DMS 273 treated with DMSO at 0.1 percent for 48 hours (cell line): ENCODE measurements at regions not wholly inside any gene's neighbourhood (a gene's known extent, or its start where the extent isn't known, plus 50 kb on each side); places are given as distances from the start of the nearest gene placed in this dataset.
"Not testable (repeated sequence)": the region's sequence is repeated elsewhere in the genome, so short reads cannot be mapped to it uniquely, and the experiment has no call there.

ENCODE experiments used
- DNase-seq: peaks from one replicate; lab custom pipeline; 2025; lab: John Stamatoyannopoulos, UW

DNA sequence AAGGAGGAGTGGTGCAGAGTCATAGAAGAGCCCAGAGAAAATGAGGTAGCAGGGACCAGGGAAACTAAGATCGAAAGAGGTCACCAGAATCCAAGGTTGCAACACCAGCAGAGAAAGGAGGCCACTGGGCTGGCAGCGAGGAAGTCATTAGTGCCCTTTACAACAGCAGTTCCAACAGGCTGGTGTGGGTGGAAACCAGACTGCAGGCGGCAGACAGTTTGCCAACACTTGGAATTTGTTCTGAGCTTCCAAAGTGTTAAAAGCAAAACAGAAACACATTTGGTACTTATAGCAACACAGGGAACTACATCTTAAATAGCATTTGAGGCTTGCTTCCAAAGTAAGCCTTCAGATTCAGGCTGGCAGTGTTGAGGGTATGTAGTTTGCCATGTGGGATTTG is 95.2 kb upstream of the PWP1 start:
- no peak for DNase-seq

DNA sequence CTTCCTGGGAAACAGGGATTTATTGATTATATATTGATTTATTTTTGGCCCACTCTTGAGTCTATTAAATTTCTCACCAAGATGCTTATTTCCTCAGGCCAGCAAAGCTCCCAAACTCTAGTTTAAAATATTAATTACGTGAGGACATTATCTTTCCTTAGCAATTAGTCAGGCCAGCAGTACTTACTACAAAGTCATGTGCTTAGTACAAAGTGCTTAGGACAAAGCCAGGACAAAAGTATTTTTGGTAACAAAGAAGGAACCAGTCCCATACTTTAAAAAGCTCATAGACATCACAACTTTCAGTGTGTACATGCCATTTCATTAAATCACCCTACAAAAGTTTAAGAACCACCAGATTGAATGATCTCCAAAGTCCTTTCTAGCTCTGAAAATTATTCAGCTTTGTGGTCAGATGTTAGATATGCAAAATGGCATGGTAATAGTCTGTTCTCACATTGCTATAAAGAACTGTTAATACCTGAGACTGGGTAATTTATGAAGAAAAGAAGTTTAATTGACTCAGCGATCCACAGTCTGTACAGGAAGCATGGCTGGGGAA is 94.7 kb upstream of the PWP1 start:
- DNase-seq: no peak

DNA sequence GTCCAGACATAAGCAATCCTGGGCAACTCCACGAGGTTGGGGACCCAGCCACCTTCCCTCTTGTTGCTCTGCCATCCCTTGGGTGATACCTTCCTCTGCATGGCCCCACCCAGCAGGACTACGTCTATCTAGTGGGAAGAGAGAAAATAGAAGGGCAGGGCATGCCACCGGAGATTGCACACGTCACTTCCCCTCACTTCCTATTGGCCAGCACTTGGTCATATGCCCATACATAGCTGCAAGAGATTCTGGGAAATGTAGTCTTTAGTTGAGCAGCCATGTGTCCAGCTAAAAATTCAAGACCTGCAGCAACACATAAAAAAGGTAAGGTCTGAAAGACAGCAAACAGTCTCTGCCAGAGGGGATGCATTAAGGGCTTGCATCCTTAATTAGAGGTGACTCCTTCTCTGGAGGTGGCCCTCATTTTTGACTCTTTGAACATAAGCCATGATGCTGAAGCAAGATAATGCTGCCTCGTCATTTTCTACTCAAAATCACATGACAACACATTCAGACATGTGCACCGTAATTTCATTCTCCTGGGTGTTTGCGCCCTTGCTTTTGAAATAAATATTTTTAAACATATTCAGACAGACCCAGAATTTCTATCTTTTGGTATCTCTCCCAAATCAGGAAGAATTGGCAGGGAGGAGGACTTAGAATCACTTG is 91.8 kb upstream of the PWP1 start:
- no peak for DNase-seq

DNA sequence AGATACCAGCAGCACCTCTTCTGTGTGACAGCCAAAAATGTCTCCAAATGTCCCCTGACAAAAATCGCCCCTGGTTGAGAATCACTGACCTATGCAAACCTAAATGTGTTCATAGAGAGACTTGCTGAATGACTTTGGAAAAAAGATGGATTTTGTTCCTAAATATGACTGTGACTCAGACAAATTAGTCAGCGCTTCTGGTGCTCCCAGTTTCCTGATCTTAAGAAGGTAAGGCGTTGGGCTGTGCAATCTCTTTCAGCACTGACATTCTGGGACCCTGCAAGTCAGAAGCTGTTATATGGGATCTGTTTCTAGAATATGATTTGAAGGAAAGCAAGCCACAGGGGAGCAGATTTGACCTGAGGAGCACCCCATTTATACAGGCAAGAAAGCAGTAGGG is 90.6 kb upstream of the PWP1 start:
- no peak for DNase-seq

DNA sequence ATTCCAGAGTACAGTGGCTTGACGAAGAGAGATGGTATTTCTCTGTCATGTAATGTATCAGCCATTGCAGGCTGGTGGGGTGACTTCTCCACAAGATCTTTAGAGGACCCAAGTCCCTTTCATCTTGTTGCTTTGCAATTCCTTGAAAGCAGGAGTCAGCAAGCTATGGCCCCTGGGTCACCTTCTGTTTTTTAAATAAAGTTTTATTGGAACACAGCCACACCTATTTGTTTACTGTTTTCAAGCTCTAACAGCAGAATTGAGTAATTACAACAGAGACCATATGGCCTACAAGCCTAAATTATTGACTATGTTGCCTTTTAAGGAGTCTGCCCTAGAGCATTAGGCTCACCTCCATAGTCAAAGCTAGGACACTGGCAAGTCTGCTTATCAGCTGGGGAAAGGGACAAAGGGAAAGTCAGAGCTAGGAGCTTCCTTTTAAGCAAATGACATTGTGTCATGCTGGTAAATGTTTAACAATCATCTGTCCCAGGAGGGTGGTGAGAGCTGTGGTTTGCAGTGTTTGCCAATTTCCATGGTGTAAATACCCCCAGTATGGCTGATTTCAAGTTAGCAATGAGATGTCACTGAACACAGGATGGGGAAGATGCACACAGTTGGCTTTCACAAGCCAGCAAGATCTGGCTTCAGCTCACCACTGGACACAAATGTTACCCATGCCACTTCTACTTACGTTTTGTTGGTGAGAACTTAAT is 87.7 kb upstream of the PWP1 start:
- DNase-seq: no peak

DNA sequence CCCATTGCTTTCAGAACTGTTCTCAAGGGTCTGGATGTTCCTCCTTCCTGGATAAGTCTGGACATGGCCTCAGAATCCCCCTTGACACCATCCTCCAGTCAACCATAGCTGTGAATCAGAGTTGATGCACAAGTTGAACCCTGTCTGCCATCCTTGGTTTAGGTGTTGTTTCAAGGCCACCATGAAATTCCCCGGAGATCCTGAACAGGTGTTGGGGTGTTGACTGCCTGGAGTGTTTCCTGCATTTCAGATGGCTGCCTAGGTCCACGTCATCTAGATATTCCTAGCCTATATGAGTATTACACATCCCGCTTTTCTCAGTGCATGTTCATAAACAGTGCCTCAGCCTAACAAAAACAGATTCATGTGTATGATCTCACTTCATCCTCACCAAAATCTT is 86.7 kb upstream of the PWP1 start:
- no peak for DNase-seq

DNA sequence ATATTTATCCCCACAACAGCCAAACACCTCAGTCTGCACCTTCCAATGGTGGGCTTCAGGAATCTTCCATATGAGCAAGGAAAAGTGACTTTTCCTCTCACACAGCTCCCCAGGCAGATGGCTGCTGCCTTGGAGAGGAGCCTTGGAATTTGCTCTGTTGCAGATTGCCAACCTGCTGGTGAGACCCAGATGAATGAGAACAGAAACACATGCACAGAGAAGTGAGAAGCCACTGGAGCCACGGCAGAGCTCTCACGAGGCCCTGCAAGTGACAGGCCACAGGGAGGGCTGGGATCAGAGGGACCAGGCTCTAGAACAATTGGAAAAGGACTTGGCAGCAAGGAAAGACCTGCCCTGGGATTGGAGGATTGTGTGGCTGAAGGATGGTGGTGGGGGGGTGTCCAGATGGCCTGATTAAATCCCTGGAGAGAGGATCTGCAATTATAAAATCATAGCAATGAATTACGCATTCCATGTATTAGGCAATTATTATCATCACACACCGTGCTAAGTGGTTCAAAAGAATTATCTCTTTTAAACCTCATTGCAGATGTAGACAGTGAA is 84.9 kb upstream of the PWP1 start:
- DNase-seq: peak; percentile 24

DNA sequence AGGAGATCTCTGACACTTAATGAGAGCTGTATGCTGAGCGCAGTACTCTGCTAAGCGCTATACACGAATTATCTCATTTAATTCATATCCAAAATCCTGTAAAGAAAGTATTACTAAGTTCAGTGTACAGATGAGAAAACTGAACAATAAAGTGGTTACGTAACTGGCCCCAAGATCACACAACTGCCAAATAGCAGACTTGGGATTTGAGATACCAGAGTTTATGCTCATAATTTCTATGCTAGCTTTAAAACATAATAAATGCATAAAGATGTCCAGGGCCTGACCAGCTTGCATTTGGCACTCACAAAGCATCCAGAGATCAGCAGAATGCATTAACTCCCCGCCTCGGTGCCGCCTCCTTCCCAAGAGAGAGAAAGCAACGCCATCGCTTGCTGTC is 83.2 kb upstream of the PWP1 start:
- DNase-seq: no peak

DNA sequence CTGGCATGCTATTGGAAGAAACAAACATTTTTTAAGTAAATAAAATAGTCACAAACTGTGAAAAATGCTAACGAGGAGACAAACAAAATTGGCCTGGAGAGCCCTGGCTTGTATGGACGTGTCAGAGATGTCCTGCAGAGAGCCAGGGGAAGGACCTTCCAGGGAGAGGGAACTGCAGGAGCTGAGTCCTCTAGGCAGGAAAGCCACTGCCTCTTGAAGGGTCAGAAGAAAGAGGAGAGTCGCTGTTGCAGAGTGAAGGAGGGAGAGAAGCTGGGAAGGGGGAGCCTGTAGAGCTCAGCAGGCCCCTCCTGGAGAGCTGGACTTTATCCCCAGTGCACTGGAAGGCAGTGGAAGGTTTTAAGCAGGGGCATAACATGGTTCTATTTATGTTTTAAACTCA is 80.3 kb upstream of the PWP1 start:
- no peak for DNase-seq

DNA sequence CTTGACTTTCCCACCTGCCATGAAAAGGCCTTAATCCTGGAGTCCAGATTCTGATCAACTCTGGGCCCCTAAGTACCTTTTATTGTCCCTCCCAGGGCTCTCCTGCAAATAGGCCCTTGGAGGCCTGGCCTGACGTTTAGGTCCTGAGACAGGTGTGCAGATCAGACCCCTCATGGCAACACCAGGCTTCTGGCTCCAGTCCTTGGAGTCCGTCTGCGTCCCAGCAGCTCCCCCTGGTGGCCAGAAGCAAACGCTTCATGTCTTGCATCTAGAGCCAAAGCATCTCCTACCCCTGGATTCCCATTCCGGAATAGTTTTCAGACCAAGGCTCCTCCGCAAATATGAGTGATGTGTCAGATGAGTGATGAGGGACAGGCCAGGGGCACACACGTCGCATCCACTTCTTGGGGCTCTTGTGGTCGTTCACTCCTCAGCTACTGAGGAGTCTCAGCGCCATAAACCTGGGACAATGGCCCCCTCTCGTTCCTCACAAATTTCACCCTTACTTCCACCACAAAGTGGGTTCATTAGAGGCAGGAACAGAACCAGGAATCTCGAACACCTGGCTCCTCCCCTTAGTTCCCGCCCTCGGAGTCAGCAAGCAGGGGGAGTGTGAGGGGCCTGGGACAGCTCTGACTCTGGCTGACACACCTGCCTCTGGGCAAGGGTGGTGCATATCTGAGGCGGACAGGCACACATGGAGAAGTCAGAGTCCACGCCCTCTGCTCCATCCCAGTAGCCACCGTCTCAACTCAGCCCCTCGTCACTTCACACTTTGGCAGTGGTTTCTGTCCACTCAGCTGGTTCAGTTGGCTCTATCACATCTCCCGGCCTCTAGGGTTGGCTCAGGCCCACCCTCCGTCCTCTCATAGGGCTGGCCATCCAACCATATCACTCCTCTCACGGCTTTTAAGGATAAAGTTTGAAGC is 77.9 kb upstream of the PWP1 start:
- DNase-seq: peak; percentile 24

DNA sequence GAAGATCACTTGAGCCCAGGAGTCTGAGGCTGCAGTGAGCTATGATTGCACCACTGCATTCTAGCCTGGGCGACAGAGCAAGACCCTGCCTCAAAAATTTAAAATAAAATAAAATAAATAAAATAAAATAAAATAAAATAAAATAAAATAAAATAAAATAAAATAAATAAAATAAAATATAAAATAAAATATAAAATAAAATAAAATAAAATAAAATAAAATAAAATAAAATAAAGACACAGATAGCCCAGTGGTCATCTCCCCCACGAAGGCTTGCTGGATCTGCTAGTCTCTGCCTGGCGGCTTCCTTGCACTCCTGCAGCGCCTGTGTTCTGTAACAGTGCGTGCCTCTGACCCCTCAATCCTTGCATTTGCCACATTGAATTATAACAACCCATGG is 76.8 kb upstream of the PWP1 start:
- not testable (repeated sequence) for DNase-seq

DNA sequence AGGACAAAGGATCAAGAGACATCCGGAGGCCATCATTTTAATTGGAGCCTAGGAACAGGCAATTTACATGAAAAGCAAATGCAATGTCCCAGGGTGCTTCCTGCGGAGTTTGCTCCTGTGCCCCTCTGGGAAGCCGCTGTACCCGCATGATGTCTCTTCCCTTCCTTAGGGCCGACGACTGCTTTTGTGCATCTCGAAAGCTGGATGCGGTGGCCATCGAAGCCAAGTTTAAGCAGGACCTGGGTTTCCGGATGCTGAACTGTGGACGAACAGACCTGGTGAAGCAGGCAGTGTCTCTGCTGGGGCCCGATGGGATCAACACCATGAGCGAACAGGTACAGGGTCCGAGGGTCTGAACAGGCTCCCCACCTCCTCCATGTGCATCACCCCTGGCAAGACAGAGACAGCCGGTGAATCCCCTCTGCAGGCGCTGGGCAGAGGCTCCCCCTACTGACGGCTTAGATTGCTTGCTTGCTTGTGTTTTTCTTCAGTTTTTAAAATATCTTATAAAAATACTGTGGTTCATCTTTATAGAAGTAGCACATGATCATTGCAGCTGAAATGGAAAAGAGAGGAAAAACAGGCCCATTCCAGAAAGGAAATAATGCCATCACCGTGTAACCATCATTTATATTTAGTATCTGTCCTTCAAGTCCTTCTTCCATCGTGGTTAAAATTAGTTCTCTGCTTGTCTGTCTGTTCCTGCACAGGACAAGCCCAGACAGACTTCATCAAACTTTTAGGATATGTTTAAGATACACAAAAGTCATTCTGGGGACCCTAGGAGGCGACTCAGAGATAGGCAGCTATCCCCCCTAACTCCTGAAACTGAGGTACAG is 75.4 kb upstream of the PWP1 start:
- peak; percentile 5 for DNase-seq

DNA sequence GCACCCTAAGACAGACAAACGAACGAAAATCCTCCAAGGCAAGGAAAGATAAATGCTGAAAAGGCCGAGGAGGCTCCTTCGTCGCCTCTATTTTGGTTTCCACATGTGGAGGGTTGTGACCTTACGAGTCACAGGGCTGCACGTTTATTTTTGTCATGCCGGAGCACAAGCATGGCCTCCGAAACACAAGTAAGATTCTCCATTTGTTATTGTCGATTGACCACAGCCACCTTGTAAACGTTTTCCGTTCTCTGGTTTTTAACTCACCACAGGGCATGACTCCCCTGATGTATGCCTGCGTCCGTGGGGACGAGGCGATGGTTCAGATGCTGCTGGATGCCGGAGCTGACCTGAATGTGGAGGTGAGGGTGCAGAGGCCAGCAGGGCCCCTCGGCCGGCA is 73.1 kb upstream of the PWP1 start:
- DNase-seq: no peak

DNA sequence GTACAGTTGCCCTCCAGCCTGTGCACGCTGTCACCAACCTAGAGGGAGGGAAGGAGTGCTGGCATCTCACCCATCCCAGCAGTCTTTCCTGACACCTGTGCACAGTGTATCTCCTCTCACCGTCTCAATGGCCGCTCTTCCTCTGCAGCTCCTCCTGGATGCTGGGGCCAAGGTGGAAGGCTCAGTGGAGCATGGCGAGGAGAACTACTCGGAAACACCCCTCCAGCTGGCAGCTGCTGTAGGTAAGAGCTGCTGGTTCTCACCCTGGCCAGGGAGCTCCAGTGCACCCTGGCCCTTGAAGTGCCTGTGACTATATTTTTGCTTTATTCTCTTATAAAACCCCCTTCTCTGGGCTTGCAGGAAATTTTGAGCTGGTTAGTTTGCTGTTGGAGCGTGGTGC is 68.7 kb upstream of the PWP1 start:
- no peak for DNase-seq

DNA sequence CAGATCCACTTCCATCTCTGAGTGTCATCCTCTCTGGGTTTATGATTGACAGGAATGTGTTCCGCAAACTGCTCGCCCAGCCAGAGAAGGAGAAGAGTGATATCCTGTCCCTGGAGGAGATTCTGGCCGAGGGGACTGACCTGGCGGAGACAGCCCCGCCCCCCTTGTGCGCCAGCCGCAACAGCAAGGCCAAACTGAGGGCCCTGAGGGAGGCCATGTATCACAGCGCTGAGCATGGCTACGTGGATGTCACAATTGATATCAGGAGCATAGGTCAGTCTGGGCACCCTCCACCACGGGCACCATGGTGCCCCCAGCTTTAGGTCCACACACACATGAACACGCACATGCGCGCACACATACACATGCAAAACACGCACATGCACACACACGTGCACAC is 67.5 kb upstream of the PWP1 start:
- DNase-seq: no peak

DNA sequence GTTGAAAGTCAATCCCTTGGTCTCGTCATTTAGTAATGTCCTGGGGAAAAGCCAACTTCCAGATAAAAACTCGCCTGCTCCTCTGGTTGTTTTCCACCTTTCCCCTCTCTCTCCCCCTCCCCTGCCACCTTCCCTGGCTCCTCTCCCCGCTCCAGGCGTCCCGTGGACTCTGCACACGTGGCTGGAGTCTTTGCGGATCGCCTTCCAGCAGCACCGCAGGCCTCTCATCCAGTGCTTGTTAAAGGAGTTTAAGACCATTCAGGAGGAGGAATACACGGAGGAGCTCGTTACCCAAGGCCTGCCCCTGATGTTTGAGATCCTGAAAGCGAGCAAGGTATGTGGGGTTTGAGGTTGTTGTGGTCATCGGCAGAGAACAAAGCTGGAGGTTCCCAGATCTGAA is 65.8 kb upstream of the PWP1 start:
- no peak for DNase-seq

DNA sequence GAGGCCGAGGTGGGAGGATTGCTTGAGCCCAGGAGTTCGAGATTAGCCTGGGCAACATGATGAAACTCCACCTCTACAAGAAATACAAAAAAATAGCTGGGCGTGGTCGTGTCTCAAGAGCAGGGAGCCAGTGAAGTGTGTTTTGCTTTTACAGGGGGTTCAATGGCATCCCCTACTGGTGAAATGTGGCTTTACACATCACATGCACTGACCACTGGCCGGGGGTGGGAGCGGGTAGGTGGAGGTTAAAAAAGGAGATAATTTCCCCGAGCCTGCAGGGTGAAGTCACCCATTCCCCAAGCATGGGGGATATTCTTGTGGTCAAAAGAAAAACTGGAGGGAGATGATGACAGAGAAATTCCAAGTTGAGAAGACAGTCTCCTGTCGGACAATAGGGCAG is 63.6 kb upstream of the PWP1 start:
- no peak for DNase-seq

DNA sequence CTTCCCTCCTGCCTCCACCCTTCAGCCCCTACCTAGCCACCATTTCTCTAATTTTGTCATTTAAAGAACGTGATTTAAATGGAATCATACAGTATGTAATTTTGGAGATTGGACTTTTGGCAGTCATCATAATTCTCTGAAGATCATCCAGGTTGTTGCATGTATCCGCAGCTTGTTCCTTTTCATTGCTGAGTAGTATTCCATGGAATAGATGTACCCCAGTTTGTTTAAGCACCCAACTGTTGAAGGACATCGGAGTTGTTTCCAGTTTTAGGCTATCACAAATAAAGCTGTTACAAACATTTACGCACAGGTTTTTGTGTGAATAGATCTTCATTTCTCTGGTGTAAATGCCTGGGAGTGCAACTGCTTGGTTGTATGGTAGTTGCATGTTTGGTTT is 61.1 kb upstream of the PWP1 start:
- DNase-seq: no peak

DNA sequence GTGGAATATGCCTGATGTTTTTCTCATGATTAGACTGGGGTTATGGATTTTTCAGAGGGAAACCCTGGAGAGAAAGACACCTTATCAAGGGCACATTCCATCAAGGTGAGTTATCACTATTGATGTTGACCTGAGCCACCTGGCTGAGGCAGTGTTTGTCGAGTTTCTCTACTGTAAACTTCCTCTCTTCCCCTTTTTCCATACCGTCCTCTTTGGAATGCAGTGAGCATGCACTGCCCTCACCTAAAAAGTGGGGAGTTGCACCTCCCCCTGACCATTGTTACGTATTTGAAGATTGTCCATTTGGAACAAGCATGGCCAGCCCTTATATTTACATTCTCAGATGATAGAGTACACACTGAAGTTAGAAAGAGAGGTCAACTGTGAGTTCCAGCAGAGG is 53.9 kb upstream of the PWP1 start:
- no peak for DNase-seq

DNA sequence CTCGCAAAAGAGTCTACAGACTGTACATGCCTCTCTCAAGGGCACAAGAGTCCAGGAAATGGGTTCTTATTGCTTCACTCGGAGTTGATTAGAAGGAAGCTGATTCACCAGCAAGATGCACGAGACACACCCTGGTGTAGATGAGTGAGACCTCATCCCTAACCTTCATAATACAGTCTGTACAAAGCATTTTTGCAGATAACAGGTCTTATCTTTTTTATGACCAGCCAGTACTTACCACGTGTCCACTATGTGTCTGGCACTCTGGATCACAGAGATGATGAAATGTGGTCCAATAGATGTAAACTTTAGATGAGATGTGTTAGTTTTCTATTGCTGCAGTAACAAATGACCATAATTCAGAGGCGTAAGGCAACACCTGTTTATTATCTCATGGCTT is 53.4 kb upstream of the PWP1 start:
- no peak for DNase-seq

DNA sequence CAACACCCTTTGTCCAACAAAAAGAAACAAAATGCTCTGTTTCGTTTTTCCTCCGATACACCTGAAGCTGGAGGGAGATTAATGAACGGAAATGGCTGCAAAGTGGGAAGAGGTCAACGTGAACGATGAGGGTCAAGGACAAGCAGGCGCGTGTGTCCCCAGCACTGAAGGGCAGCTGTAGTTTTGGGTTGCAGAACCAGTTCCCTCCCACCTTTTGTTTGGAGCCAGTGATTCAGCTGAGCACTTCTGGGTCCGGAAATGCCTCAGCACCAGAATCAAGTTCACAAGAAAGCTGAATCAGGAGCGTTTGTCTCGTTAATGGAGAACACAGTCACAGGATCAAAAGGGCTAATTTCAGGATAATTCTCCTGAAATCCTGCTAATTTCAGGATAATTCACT is 51.1 kb upstream of the PWP1 start:
- no peak for DNase-seq
